ENCODE measurements at regions not wholly inside any gene's neighbourhood (a gene's known extent, or its start where the extent isn't known, plus 50 kb on each side); places are given as distances from the start of the nearest gene placed in this dataset.

DNA sequence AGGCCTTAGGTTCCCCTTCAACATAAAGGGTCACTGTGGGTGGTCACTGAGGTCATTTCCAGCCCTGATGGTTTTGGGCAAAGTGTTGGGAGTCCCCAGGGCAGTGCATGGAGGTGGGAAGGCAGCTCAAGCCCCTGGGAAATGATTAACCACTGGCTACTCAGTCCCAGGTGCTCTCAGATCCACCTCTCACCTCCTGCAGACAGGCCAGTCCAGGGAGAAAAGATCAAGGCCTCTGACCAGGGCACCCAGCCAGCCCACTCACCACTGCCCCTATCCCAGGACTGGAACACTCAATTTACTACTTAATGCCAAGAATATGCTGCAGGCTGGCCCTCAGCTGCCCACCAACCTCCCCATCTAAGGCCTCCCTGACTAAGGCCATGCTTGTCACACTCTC, 1307.9 kb downstream of the UQCRFS1 start:
- no peak for ATAC-seq
- Histone ChIP-seq H3K4me1 (no peaks in the 10 kb centered on the region), H3K27me3 (ENCODE audit: insufficient read depth in 3 of 3, low read length in 2 of 3) (peaks cover 0 to 4% (median 0%) of the 10 kb centered on the region in 3 donors), H3K36me3 (ENCODE audit: insufficient read depth in 1 of 2, low read depth in 1 of 2) (no peaks in the 10 kb centered on the region), H3K4me3 (no peak overlapping the region), H3K9me3 (no peaks in the 10 kb centered on the region), H3K27ac (no peak overlapping the region)
- intact Hi-C loops (cut with DNase I): no loop called here
- TF ChIP-seq, protein P1, sequence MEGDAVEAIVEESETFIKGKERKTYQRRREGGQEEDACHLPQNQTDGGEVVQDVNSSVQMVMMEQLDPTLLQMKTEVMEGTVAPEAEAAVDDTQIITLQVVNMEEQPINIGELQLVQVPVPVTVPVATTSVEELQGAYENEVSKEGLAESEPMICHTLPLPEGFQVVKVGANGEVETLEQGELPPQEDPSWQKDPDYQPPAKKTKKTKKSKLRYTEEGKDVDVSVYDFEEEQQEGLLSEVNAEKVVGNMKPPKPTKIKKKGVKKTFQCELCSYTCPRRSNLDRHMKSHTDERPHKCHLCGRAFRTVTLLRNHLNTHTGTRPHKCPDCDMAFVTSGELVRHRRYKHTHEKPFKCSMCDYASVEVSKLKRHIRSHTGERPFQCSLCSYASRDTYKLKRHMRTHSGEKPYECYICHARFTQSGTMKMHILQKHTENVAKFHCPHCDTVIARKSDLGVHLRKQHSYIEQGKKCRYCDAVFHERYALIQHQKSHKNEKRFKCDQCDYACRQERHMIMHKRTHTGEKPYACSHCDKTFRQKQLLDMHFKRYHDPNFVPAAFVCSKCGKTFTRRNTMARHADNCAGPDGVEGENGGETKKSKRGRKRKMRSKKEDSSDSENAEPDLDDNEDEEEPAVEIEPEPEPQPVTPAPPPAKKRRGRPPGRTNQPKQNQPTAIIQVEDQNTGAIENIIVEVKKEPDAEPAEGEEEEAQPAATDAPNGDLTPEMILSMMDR (IDR thresholded peaks at IDR 0.05): no peak
- no peak for DNase-seq

DNA sequence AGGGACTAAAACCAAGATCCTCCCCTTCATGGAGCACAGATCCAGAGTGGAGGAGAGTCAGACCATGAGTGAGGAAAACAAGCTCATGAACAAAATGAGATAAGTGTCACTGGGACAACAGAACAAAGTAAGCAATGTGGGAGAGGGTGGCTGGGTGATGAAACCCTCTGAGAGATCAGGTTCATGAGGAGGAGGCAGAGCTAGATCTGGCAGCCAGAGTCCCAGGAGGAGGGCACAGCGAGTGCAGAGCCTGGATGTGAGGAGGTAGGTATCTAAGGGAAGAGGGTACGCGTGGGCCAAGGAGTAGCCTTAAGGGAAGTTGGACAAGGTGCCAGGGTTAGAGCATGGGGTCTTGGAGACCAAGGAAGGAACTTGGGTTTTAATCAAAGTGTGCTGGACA, 1311.9 kb downstream of the UQCRFS1 start:
- no peaks in the 10 kb centered on the region for H3K4me1 ChIP-seq
- intact Hi-C loops (cut with DNase I): no loop called here
- H3K27me3 ChIP-seq (ENCODE audit: insufficient read depth in 3 of 3, low read length in 2 of 3): peaks cover 0 to 4% (median 0%) of the 10 kb centered on the region in 3 donors
- 81 to 87% (median 85%) methylated on average over 3 of the region's 3 CpGs for WGBS, 3 donors
- H3K36me3 ChIP-seq (ENCODE audit: insufficient read depth in 1 of 2, low read depth in 1 of 2): no peaks in the 10 kb centered on the region
- ATAC-seq (no peak), DNase-seq (no peak)
- TF ChIP-seq, protein P1 (IDR thresholded peaks at IDR 0.05): no peak
- H3K27ac ChIP-seq: no peak overlapping the region
- no peak overlapping the region for H3K4me3 ChIP-seq
- no peaks in the 10 kb centered on the region for H3K9me3 ChIP-seq

DNA sequence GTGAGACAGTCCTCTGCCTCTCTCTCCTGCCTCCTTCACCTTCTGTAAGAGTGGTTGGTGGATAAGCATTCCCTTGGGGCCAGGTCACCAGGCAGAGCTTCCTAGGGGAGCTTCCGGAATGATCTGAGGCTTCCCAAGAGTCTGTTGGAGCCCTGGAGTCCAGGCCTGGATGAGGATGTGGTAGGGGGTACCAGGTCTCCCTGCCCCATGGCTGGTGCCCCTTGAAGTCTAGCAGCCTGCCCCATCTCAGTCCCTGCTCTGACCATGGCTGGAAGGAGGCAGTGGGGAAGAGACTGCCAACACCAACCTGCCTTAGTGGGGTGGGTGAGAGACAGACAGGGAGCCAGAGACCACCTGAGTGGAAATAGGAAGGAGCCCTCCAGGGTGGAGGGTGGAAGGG, 1316.9 kb downstream of the UQCRFS1 start:
- intact Hi-C loops (cut with DNase I): no loop called here

DNA sequence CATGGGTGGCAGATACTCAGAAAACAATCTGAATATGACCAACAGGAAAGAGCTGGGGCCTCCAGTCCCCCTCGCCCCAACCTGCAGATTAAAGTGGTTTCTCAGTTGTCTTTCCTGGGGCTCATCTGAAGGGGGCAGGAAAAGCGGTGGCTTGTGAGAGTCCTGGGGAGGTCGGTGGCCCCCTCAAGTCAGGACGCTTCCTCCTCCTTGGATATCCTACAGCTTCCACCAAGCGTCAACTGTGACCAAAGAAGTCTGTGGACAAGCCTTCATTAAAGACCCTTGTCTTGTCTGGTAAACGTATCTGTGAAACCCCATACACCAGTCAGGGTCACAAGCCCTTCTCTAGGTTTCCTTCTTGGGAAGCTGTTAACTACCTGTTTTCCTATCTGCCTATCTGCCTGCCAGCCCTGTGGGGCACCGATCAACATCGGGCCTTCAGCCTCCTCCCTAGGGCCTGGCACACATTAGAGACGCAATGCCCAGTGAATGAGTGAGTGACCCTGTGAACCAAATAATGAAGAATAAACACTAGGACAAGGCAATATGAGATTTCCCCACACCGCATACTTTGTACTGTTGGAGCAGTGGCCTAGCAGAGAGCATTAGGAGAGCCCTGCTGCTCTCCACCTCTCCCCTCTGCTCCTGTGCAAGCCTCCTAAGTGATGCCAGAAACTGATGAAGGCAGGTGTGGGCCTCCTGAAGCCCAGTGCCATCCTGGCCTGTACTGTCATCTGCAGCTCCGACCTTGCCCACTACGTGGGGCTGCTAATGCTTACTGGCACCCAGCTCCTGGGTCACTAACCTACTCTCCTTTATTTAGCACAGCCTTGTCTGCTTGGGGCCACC, 1317.8 kb downstream of the UQCRFS1 start:
- intact Hi-C loops (cut with DNase I): no loop called here

More for the DNA sequence above, 1316.9 kb downstream of the UQCRFS1 start:
- DNase-seq (no peak), ATAC-seq (no peak)
- WGBS, 3 donors: 44 to 89% (median 79%) methylated on average over 1 of the region's 1 CpG
- no peak overlapping the region for H3K27ac ChIP-seq
- H3K27me3 ChIP-seq (ENCODE audit: insufficient read depth in 3 of 3, low read length in 2 of 3): peaks cover 0 to under 1% (median 0%) of the 10 kb centered on the region in 3 donors
- H3K9me3 ChIP-seq: no peaks in the 10 kb centered on the region
- H3K4me3 ChIP-seq: no peak overlapping the region
- no peaks in the 10 kb centered on the region for H3K36me3 ChIP-seq (ENCODE audit: insufficient read depth in 1 of 2, low read depth in 1 of 2)
- H3K4me1 ChIP-seq: no peaks in the 10 kb centered on the region
- TF ChIP-seq, protein P1 (IDR thresholded peaks at IDR 0.05): no peak

More for the DNA sequence above, 1317.8 kb downstream of the UQCRFS1 start:
- H3K4me1 ChIP-seq: no peaks in the 10 kb centered on the region
- H3K36me3 ChIP-seq (ENCODE audit: insufficient read depth in 1 of 2, low read depth in 1 of 2): no peaks in the 10 kb centered on the region
- TF ChIP-seq, protein P1 (IDR thresholded peaks at IDR 0.05): no peak
- ATAC-seq (no peak), DNase-seq (no peak)
- no peaks in the 10 kb centered on the region for H3K27me3 ChIP-seq (ENCODE audit: insufficient read depth in 3 of 3, low read length in 2 of 3)
- no peak overlapping the region for H3K4me3 ChIP-seq
- H3K27ac ChIP-seq: no peak overlapping the region
- WGBS, 3 donors: 67 to 82% (median 72%) methylated on average over 12 of the region's 12 CpGs
- no peaks in the 10 kb centered on the region for H3K9me3 ChIP-seq

All from psoas muscle (tissue), 7 donors.